ENCODE measurements at regions not wholly inside any gene's neighbourhood (a gene's known extent, or its start where the extent isn't known, plus 50 kb on each side); places are given as distances from the start of the nearest gene placed in this dataset.

DNA sequence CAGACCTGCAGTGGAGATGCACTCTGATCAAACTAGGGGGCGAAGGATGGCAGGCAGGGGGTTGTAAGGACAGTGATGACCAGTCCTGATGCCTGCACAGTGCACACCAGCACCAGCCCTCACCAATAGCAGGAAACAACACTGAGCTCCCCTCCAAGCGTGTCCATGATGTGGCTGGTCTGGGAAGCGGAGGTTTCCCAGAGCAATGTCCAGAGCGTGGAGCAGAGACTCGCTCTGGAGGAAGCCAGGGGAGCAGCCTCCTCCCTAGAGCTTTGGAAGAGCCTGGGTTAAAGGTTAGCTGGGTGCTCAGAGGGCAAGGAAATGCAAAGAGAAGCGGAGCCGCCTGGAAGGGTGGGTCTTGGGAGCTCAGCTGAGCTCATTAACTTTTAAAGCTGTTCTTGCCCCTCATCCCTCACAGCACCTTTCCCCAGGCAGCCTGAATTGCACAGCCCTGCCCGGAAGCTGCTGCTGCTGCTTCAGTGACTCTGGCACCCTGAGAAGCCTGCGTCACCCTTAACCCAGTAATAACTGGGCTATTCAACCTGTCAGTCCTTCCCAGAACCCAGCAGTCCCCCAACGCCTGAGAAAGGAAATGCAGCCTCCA lies 162.2 kb upstream of the RAB4A start:
- no peak for TF ChIP-seq CTCF (IDR thresholded peaks at IDR 0.05; ENCODE audit: low read depth, low read length, missing control alignments)
- no peak overlapping the region for H3K4me3 ChIP-seq (replicated peaks; ENCODE audit: low read depth, low read length)
- DNase-seq (ENCODE audit: extremely low read depth, low read depth), result no peak

DNA sequence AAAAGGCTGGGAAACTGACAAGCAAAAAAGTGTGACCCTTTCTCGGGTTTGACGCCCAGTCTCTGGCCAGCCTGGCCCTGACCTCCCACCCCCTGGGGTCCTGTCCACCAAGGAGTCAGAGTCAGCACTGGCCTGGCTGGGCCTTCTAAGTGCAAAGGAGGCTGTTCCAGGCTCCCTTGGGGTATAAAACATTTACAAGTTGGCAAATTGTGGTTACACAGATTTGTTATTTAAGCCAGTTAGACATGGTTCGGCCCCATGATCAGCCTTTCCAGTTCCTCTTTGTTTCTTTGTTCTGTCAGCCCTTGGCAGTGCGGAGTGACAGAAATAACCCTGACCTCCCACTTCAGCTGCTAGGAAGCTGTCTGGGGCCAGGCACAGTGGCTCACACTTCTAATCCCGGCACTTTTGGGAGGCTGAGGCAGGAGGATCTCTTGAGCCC lies 161.6 kb upstream of the RAB4A start:
- no peak overlapping the region for H3K4me3 ChIP-seq (replicated peaks; ENCODE audit: low read depth, low read length)
- TF ChIP-seq CTCF (IDR thresholded peaks at IDR 0.05; ENCODE audit: low read depth, low read length, missing control alignments), result no peak
- no peak for DNase-seq (ENCODE audit: extremely low read depth, low read depth)

DNA sequence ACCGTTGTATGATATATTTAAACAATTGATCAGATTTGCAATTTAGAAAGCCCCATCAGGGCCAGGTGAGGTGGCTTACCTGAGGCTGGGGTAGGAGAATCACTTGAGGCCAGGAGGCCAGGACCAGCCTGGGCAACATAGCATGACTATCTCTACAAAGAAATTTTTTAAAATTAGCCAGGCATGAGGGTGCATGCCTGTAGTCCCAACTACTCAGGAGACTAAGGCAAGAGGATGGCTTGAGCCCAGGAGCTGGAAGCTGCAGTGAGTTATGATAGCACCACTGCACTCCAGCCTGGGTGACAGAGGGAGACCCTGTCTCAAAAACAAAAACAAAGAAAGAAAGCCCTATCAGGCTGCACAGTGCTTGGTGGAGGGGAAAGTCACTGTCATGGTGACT lies 159.9 kb upstream of the RAB4A start:
- DNase-seq (ENCODE audit: extremely low read depth, low read depth), result no peak
- H3K4me3 ChIP-seq (replicated peaks; ENCODE audit: low read depth, low read length), result no peak overlapping the region
- no peak for TF ChIP-seq CTCF (IDR thresholded peaks at IDR 0.05; ENCODE audit: low read depth, low read length, missing control alignments)

DNA sequence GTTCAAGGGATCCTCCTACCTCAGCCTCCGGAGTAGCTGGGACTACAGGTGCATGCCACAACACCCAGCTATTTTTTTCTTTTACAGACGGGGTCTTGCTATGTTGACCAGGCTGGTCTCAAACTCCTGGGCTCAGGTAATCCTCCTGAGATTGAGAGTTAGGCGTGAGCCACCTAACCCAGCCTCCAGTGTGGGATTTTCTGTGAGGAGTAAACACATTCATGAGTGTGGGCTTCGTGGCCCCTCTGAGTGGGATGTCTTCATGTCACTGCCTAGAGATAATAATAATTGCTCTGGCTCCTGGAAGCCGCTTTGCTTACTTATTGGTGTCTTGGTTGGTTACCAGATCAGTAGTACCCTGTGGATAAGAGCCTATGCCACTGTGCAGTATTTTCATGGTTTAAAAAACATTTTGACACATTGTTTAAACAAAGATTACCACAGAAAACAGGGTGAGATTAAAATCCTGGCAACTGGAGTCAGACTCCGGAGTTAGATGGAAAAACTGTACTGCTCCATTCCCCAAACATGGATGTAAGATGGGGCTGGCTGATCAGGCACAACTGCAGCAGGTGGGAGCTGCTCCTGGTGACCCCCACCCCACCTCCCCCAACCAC lies 159.1 kb upstream of the RAB4A start:
- no peak overlapping the region for H3K4me3 ChIP-seq (replicated peaks; ENCODE audit: low read depth, low read length)
- no peak for DNase-seq (ENCODE audit: extremely low read depth, low read depth)
- no peak for TF ChIP-seq CTCF (IDR thresholded peaks at IDR 0.05; ENCODE audit: low read depth, low read length, missing control alignments)

GRCh38 chr1:229112832-229113548 lies 157.9 kb upstream of the RAB4A start:
- no peak for DNase-seq (ENCODE audit: extremely low read depth, low read depth)
- no peak for TF ChIP-seq CTCF (IDR thresholded peaks at IDR 0.05; ENCODE audit: low read depth, low read length, missing control alignments)
- no peak overlapping the region for H3K4me3 ChIP-seq (replicated peaks; ENCODE audit: low read depth, low read length)

- H3K4me3 ChIP-seq (replicated peaks; ENCODE audit: low read depth, low read length), result no peak overlapping the region
- no peak for TF ChIP-seq CTCF (IDR thresholded peaks at IDR 0.05; ENCODE audit: low read depth, low read length, missing control alignments)
- no peak for DNase-seq (ENCODE audit: extremely low read depth, low read depth)
Observed at GRCh38 chr1:229114315-229114714, 156.6 kb upstream of the RAB4A start.

Measured in HFF-Myc (cell line).